NCI-H1694 (cell line): ENCODE measurements at regions not wholly inside any gene's neighbourhood (a gene's known extent, or its start where the extent isn't known, plus 50 kb on each side); places are given as distances from the start of the nearest gene placed in this dataset.
"Not testable (repeated sequence)": the region's sequence is repeated elsewhere in the genome, so short reads cannot be mapped to it uniquely, and the experiment has no call there.

Experiments used
- DNase-seq: peaks from one replicate; lab custom pipeline; 2025; lab: John Stamatoyannopoulos, UW

DNA sequence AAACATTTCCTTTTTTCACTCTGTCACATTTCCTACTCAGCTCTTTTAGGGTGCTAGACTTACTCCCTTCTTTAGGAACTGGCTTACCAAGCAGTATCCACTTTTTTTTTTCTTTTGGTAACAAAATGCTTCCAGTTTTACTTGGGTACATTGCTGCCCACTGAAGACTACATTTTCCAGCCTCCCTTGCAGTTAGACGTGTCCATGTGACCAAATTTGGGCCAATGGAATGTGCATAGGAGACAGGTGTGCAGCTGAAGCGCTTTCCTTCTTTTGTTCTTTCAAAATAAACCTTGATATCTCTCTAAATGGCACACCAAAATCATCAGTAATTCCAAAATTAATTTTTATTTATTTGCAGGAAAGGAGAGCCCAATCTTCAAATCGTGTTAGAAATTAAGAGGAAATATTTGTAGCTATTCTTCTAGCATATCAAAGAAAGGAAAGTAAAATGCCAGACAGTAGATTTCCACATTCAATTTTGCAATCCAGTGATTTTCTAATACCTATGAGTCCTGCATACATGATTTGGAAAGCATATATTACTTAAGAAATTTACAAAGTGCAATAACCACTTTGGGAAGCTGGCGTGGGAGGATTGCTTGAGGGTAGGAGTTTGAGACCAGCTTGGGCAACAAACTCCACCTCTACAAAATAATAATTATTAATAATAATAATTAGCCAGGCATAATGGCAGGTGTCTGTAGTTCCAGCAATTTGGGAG is 422.0 kb upstream of the FRG2C start:
- DNase-seq, result no peak

GRCh38 chr3:75248974-75249373 is 415.2 kb upstream of the FRG2C start:
- no peak for DNase-seq

- DNase-seq, result no peak
Measured at GRCh38 chr3:75254685-75255084, 409.4 kb upstream of the FRG2C start.

GRCh38 chr3:75258825-75259683 is 405.1 kb upstream of the FRG2C start:
- DNase-seq, result not testable (repeated sequence)

DNA sequence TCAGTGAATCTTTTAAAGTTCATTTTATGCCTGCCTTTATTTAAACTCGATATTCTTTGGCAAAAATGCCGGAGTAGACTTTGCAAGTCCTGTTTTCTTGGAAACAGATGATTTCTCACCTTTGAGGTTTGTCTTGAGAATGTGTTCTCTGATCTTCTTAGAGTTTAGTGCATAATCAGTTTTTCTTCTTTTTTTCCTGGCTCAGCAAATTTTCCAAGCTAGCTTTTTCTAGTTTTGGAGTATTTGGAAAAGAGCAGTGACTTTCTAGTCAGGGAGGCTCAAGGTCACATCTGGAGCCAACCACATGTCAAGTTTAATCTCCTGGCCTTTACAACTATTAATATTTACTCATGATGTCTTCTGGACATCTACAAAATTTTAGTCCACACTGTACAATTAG is 403.2 kb upstream of the FRG2C start:
- DNase-seq, result not testable (repeated sequence)

GRCh38 chr3:75262661-75263060 is 401.5 kb upstream of the FRG2C start:
- DNase-seq, result no peak

DNA sequence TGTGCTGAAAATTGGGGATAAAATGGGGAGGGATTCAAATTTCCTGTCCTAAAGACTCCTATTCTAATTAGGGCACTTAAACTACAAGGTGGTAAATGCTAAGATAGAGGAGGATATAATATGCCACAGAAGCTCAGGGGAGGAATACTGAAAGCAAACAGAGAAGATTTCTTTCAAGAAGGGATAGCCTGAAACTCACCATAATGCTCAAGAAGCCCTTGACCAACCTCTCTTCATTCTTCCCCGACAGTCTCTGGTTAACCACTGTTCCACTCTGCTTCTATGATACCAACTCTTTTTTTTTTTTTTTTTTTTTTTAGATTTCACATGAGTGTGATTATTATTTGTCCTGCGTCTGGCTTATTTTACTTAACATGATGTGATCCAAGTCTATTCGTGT is 398.2 kb upstream of the FRG2C start:
- no peak for DNase-seq

DNA sequence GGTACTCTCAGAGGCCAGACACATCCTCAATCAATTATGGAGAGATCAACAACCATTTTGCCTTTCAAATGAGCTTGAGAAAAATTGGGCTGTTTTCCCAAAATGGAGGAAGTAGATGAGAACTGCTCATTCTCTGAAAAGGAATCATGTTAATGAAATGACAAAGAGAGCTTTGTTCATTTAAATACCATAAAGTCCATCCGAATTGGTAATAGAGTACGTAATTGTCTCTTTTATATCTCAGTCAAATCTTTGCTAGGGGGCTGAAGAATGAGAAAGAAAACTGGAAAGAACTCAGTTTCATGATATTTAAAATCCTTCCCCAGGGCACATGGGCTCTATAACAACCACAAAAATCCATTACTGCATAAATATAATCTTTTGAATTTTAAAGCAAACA is 395.6 kb upstream of the FRG2C start:
- DNase-seq, result not testable (repeated sequence)

DNA sequence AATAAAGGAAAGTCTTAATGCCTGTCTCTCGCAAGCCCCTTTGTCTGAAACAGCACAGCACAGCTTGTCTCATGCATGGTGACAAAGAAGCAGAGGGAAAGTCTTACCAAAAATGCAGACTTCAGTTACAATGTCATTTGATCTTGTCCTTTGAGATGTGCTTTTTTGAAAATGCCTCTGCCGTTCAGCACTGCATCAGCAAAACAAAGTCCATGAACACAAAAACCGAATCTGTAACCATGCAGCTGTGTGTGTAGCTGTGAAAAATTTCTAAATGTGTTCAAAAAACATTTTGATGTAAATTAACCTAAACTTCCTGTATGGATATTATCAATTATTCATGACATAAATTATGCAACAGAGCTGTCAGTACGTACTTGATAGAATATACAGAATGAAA is 391.9 kb upstream of the FRG2C start:
- not testable (repeated sequence) for DNase-seq

DNA sequence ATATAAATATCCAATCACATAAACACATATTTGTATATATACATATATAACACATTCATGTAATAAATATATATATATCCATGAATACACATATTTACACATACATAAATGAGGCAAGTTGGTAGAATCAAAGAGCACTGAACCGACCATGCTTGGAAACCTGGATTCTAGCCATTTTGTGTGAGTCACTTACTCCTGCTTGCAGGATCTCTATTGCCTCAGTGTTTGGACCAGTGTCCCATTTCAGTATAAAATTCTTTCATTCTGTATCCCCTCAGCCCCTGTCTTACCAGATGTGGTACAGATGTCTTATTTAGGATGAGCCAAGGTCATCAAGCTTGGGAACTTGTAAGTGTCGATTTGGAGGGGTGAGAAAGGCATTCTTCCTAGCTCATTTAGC is 391.4 kb upstream of the FRG2C start:
- DNase-seq, result no peak

- DNase-seq, result not testable (repeated sequence)
Measured at GRCh38 chr3:75285531-75286148, 378.5 kb upstream of the FRG2C start.

DNA sequence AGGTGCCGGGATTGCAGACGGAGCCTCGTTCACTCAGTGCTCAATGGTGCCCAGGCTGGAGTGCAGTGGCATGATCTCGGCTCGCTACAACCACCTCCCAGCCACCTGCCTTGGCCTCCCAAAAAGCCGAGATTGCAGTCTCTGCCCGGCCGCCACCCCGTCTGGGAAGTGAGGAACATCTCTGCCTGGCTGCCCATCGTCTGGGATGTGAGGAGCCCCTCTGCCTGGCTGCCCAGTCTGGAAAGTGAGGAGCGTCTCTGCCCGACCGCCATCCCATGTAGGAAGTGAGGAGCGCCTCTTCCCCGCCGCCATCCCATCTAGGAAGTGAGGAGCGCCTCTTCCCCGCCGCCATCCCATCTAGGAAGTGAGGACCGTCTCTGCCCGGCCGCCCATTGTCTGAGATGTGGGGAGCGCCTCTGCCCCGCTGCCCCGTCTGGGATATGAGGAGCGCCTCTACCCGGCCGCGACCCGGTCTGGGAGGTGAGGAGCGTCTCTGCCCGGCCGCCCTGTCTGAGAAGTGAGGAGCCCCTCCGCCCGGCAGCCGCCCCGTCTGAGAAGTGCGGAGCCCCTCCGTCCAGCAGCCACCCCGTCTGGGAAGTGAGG is 375.1 kb upstream of the FRG2C start:
- DNase-seq, result not testable (repeated sequence)

GRCh38 chr3:75294124-75294523 is 370.0 kb upstream of the FRG2C start:
- no peak for DNase-seq

DNA sequence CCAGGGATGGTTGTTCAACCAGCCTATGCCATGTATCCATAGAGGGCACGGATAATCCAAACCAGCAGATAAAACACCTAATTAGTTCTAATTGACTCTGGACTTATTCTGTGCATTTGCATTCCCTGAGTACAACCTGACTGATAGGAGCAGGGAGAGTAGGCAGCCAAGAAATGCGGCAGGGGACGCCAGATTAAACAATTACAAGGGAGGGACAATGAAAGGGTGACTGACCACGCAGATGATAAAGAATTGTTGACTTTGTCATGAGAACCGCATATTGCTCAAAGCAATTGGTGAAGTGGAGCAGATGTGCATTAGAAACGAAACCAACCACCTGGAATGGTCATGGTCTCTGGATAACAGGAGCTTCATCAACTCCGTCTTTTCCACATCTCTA is 369.1 kb upstream of the FRG2C start:
- no peak for DNase-seq

DNA sequence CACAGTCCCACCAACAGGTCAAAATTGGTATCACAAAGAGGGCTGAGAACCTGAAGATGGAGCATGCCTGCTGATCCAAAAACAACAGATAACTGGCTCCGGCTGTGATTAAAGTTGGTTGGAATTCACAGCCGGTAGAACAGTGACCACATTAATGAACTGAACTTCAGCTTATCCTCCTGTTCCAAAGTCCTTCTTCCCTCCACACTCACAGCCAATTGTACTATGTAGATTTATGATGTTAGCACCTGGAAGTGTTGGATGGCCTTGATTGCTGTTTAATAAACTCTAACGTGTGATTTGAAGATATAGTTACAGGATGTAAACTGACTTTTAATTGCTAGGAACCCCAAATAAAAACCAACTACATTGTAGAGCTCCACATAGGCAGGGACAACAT is 367.3 kb upstream of the FRG2C start:
- no peak for DNase-seq

- no peak for DNase-seq
Measured at GRCh38 chr3:75300606-75301005, 363.5 kb upstream of the FRG2C start.

GRCh38 chr3:75301050-75301449 is 363.1 kb upstream of the FRG2C start:
- not testable (repeated sequence) for DNase-seq

- DNase-seq, result no peak
Measured at GRCh38 chr3:75303741-75304140, 360.4 kb upstream of the FRG2C start.

- no peak for DNase-seq
Measured at GRCh38 chr3:75305901-75306300, 358.2 kb upstream of the FRG2C start.

DNA sequence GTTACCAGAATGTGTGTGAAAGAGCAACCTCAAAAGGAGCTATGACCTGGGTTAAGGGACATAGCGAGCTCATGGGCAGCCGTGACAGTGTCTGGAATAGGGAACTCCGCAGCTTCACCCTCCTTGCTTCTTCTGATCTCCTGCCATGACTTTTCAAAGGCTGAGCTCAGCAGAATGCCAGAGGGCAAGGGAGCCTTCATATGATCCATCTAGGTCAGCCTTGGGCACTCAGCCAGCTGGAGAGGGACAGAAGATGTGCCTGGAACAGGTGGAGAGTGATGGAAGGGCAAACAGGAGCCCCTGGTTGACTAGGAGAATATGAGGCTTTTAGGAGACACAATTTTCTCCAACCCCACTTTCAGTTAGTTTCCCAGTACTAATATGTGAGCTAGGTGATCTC is 352.8 kb upstream of the FRG2C start:
- DNase-seq, result not testable (repeated sequence)

- not testable (repeated sequence) for DNase-seq
Measured at GRCh38 chr3:75312469-75312868, 351.7 kb upstream of the FRG2C start.

GRCh38 chr3:75319776-75320175 is 344.4 kb upstream of the FRG2C start:
- DNase-seq, result not testable (repeated sequence)
